OCI-LY3 (cell line): ENCODE measurements at regions not wholly inside any gene's neighbourhood (a gene's known extent, or its start where the extent isn't known, plus 50 kb on each side); places are given as distances from the start of the nearest gene placed in this dataset.

Experiments
- H2AFZ ChIP-seq: fragments of 200-600, 300-600 bp; shearing (Covaris generic); 2 replicates; pipeline ENCODE4 v1.6.0; 2014; ENCODE audit warnings: antibody characterized with exemption, low read depth, low read length
- H3K27ac ChIP-seq: fragments of 200-600, 300-600 bp; sonication (generic); 2 replicates; pipeline ENCODE4 v1.5.1; 2014; ENCODE audit warnings: mild to moderate bottlenecking, low read length, moderate library complexity, mixed read lengths
- H3K27me3 ChIP-seq: fragments of 200-600, 300-600 bp; sonication (generic); 2 replicates; pipeline ENCODE4 v1.6.1; 2014; ENCODE audit warnings: low read depth, low read length, mixed read lengths
- H3K36me3 ChIP-seq: fragments of 200-600, 300-600 bp; sonication (generic); replicated peaks from 2 replicates; pipeline ENCODE3; 2014; ENCODE audit warnings: low read depth, low read length, mixed read lengths
- H3K4me1 ChIP-seq: fragments of 300-600, 200-600 bp; sonication (generic); 2 replicates; pipeline ENCODE4 v1.6.1; 2014; ENCODE audit warnings: low read length, mixed read lengths
- H3K4me2 ChIP-seq: fragments of 200-600, 300-600 bp; sonication (generic); 2 replicates; pipeline ENCODE4 v1.6.1; 2014; ENCODE audit warnings: low read length, mixed read lengths
- H3K4me3 ChIP-seq: fragments of 300-600, 200-600 bp; sonication (generic); 2 replicates; pipeline ENCODE4 v1.5.1; 2014; ENCODE audit warnings: antibody characterized with exemption, mild to moderate bottlenecking, low read length, moderate library complexity
- H3K79me2 ChIP-seq: fragments of 300-600, 200-600 bp; shearing (Covaris generic); 2 replicates; pipeline ENCODE4 v1.6.1; 2014; ENCODE audit warnings: mild to moderate bottlenecking, low read length, mixed read lengths
- H3K9ac ChIP-seq: fragments of 300-600, 200-600 bp; shearing (Covaris generic); 2 replicates; pipeline ENCODE4 v1.6.0; 2014; ENCODE audit warnings: mild to moderate bottlenecking, low read length, moderate library complexity
- H3K9me3 ChIP-seq: fragments of 200-600, 300-600 bp; shearing (Covaris generic); 2 replicates; pipeline ENCODE4 v1.6.1; 2014; ENCODE audit warnings: low read length, mixed read lengths; ENCODE audit not compliant: insufficient read depth
- H4K20me1 ChIP-seq: fragments of 200-600, 300-600 bp; sonication (generic); 2 replicates; pipeline ENCODE4 v1.6.1; 2016; ENCODE audit warnings: low read length, mixed read lengths; ENCODE audit not compliant: insufficient read depth
- EZH2phosphoT487 ChIP-seq: fragments of 200-600 bp; shearing (Covaris generic); IDR thresholded peaks from 2 replicates; pipeline ENCODE4 v1.6.1; 2018; ENCODE audit warnings: antibody characterized with exemption, mixed run types, low read depth
- TF ChIP-seq, protein P1 (sequence below): fragments of 200-600, 300-600 bp; sonication (generic); IDR thresholded peaks from 2 replicates; pipeline ENCODE4 v1.5.1; 2014; ENCODE audit warnings: antibody characterized with exemption, low read length, low read depth

DNA sequence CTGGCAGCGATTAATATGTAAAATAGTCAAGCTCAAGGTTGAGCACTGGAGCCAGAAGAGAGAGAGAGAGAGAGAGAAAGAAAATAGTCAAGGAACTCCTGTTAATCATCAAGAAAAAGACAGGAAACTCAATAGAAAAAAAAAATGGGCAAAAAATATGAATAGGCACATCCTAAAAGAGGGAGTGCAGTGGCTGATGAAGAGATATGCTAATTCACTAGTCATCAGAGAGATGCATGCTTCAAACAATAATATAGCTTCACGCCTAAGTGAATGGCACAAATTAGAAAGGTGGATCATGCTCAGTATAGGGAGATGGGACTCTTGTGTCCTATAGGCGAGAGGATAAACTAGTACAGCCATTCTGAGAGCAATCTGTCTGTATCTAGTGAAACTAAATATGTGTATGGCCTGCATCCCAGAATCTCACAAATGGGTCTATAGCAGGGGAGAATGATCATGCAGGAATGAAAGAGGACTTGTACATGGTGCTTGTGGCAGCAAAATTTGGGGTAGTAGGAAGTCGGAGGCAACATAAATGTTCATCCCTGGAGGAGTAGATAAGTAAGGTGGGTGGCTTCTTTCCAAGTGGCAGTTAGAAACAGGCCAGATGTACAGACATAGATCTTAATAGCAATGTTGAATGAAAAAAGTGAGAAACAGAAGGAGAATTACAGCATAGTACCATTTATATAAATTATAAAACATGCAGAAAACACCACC is 176.8 kb downstream of the VEGFA start:
- Histone ChIP-seq H3K9me3 (peaks cover 12% of the 10 kb centered on the region), H3K27me3 (no peaks in the 10 kb centered on the region; the same call in 1 of the 2 replicates), H3K79me2 (no peaks in the 10 kb centered on the region), H3K36me3 (peaks cover 8% of the 10 kb centered on the region), H3K4me1 (no peaks in the 10 kb centered on the region), H3K4me2 (no peak overlapping the region), H2AFZ (no peak overlapping the region), H3K27ac (no peak overlapping the region), H3K9ac (no peak overlapping the region), H3K4me3 (no peak overlapping the region), H4K20me1 (no peaks in the 10 kb centered on the region)
- TF ChIP-seq, protein P1, sequence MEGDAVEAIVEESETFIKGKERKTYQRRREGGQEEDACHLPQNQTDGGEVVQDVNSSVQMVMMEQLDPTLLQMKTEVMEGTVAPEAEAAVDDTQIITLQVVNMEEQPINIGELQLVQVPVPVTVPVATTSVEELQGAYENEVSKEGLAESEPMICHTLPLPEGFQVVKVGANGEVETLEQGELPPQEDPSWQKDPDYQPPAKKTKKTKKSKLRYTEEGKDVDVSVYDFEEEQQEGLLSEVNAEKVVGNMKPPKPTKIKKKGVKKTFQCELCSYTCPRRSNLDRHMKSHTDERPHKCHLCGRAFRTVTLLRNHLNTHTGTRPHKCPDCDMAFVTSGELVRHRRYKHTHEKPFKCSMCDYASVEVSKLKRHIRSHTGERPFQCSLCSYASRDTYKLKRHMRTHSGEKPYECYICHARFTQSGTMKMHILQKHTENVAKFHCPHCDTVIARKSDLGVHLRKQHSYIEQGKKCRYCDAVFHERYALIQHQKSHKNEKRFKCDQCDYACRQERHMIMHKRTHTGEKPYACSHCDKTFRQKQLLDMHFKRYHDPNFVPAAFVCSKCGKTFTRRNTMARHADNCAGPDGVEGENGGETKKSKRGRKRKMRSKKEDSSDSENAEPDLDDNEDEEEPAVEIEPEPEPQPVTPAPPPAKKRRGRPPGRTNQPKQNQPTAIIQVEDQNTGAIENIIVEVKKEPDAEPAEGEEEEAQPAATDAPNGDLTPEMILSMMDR: no peak
- no peak for TF ChIP-seq EZH2phosphoT487

DNA sequence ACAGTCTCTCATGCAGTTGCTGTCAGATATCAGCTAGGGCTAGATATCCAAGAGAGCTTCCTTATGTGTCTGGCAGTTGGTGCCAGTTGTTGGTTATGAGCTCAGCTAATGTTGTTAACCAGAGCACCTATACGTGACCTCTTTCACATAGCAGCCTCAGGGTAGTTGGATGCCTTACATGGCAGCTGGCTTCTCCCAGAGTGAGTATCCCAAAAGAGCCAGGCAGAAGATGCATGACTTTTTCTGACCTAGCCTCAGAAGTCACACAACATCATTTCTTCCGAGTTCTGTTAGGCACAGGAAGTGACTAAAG is 175.7 kb downstream of the VEGFA start:
- H3K36me3 ChIP-seq: peaks cover 8% of the 10 kb centered on the region
- no peak overlapping the region for H3K4me2 ChIP-seq
- no peak overlapping the region for H2AFZ ChIP-seq
- H3K79me2 ChIP-seq: no peaks in the 10 kb centered on the region
- no peak overlapping the region for H3K9ac ChIP-seq
- no peak overlapping the region for H3K27ac ChIP-seq
- TF ChIP-seq, protein P1: no peak
- no peak for TF ChIP-seq EZH2phosphoT487
- H3K9me3 ChIP-seq: peaks cover 12% of the 10 kb centered on the region
- no peaks in the 10 kb centered on the region for H3K4me1 ChIP-seq
- no peaks in the 10 kb centered on the region for H4K20me1 ChIP-seq
- no peak overlapping the region for H3K4me3 ChIP-seq
- H3K27me3 ChIP-seq: no peaks in the 10 kb centered on the region; the same call in 1 of the 2 replicates

DNA sequence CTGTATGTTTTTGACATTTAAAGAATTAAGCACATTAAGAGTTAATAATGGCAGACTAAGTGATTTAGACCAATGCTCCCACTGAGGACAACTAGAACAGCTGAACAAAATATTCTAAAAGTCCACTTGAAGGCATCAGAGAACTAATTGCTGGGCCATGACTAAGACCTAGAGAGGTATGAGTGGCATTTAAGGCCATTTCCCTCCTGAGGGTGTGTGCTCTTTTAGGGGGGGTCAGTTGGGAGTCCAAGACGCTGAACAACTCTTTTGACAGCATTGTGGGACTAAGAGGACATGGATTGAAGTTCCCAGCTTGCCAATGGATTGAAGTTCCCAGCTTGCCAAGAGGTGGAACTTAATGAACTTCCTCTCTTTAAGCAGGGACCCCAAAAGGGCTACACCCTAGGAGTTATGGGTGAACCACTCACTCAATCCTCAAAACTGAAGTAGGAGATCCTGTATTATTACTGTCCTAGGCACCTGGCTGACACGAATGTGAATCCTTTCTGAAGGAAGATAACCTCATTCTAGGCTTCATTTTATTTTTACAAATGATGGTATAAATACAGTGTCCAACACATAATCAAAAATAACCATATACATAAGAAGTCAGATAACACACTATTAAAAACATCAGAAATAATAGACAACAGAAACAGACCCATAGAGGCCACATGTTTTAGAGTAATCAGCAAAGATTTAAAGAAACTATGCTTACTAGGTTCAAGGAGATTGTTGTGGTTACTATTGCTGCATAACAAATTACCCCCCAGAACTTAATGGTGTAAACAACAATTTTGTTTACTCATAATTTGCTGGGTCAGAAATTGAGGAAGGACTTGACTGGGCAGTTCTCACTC is 175.1 kb downstream of the VEGFA start:
- no peaks in the 10 kb centered on the region for H4K20me1 ChIP-seq
- no peaks in the 10 kb centered on the region for H3K79me2 ChIP-seq
- H3K4me1 ChIP-seq: no peaks in the 10 kb centered on the region
- H3K4me3 ChIP-seq: no peak overlapping the region
- H2AFZ ChIP-seq: no peak overlapping the region
- H3K27me3 ChIP-seq: no peaks in the 10 kb centered on the region; the same call in 1 of the 2 replicates
- no peak overlapping the region for H3K9ac ChIP-seq
- peaks cover 12% of the 10 kb centered on the region for H3K9me3 ChIP-seq
- no peak for TF ChIP-seq EZH2phosphoT487
- TF ChIP-seq, protein P1: no peak
- H3K4me2 ChIP-seq: no peak overlapping the region
- peaks cover 8% of the 10 kb centered on the region for H3K36me3 ChIP-seq
- H3K27ac ChIP-seq: no peak overlapping the region

DNA sequence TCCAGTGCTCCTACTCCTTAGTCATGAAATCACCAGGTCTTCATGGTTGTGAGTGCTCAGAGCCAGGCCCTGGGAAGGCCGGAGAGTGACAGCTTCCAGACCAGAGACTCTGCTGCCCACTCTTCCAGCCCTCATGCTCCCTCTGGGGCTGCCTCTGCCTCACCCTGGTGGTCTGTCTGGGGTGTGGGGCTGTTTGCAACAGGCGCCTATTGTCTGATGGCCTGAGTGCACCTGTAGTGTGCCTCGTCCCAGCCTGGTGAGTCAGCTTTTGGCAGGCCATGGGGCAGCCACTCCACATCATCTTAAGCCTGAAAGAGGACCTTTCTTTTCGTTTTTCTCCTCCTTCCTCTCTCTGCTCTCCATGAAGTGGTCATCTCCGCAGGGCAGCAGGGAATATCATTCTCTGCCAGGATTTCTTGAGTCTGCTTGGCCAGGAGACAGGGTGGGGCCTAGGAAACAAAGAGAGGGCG is 173.8 kb downstream of the VEGFA start:
- H3K4me2 ChIP-seq: no peak overlapping the region
- H3K27me3 ChIP-seq: no peaks in the 10 kb centered on the region; the same call in 1 of the 2 replicates
- H3K9me3 ChIP-seq: peaks cover 12% of the 10 kb centered on the region
- peaks cover 8% of the 10 kb centered on the region for H3K36me3 ChIP-seq
- no peaks in the 10 kb centered on the region for H3K79me2 ChIP-seq
- TF ChIP-seq, protein P1: no peak
- TF ChIP-seq EZH2phosphoT487: no peak
- H3K4me3 ChIP-seq: no peak overlapping the region
- no peaks in the 10 kb centered on the region for H3K4me1 ChIP-seq
- no peak overlapping the region for H2AFZ ChIP-seq
- no peaks in the 10 kb centered on the region for H4K20me1 ChIP-seq
- H3K9ac ChIP-seq: no peak overlapping the region
- H3K27ac ChIP-seq: no peak overlapping the region
